ENCODE measurements at regions not wholly inside any gene's neighbourhood (a gene's known extent, or its start where the extent isn't known, plus 50 kb on each side); places are given as distances from the start of the nearest gene placed in this dataset.

GRCh38 chr2:18465979-18466378 lies 94.5 kb downstream of the RDH14 start:
- TF ChIP-seq CTCF (IDR thresholded peaks at IDR 0.05): no peak
- TF ChIP-seq POLR2A (IDR thresholded peaks at IDR 0.05): no peak
- TF ChIP-seq POLR2AphosphoS5 (IDR thresholded peaks at IDR 0.05): no peak
